Colonic mucosa (tissue), 4 donors: ENCODE measurements at regions not wholly inside any gene's neighbourhood (a gene's known extent, or its start where the extent isn't known, plus 50 kb on each side); places are given as distances from the start of the nearest gene placed in this dataset.

Source experiments
- DNase-seq: peaks from one replicate; pipeline ENCODE4 v3.0.0-alpha.2; 2020
- H3K27ac ChIP-seq: fragments of 200-600 bp; one replicate; pipeline ENCODE4 v1.8.0; 2021
- H3K27me3 ChIP-seq: fragments of 200-600 bp; one replicate; pipeline ENCODE4 v1.8.0; 2021
- H3K36me3 ChIP-seq: fragments of 200-600 bp; one replicate; pipeline ENCODE4 v1.8.0; 2021
- H3K4me1 ChIP-seq: fragments of 200-600 bp; one replicate; pipeline ENCODE4 v1.8.0; 2021; ENCODE audit warnings: mild to moderate bottlenecking
- H3K4me3 ChIP-seq: fragments of 200-600 bp; one replicate; pipeline ENCODE4 v1.8.0; 2021
- H3K9ac ChIP-seq, 2 donors: one replicate each; pipeline ENCODE4 v1.7.0; 2013; ENCODE audit warnings: control low read depth in 2 of 2, low read depth in 2 of 2, low read length in 2 of 2
- H3K9me3 ChIP-seq: fragments of 200-600 bp; one replicate; pipeline ENCODE4 v1.8.0; 2021
- CTCF ChIP-seq: fragments of 200-600 bp; IDR thresholded peaks from one replicate; pipeline ENCODE4 v1.8.0; 2022; ENCODE audit warnings: antibody characterized with exemption, mild to moderate bottlenecking
- intact Hi-C: fragments of 100-400 bp; cut with DNase I; formaldehyde crosslinking; loops from one replicate; pipeline ENCODE4 v1.14.1; 2022
- donor health status: healthy.
- donor health status: DM: no; HTN: no; CAD: no.
- donor health status: DM: no; HTN: no; CAD: no.

GRCh38 chr12:85352016-85352415 lies 72.0 kb downstream of the ALX1 start:
- no peak overlapping the region for H3K4me3 ChIP-seq
- H3K4me1 ChIP-seq = no peaks in the 10 kb centered on the region
- no peak for TF ChIP-seq CTCF
- H3K9ac ChIP-seq = no peak overlapping the region
- H3K9me3 ChIP-seq = no peaks in the 10 kb centered on the region
- H3K27me3 ChIP-seq = no peaks in the 10 kb centered on the region
- no peak for DNase-seq
- H3K36me3 ChIP-seq = no peaks in the 10 kb centered on the region
- no peak overlapping the region for H3K27ac ChIP-seq
- intact Hi-C loops = no loop called here

GRCh38 chr12:85356596-85357385 lies 76.8 kb downstream of the ALX1 start:
- intact Hi-C loops = no loop called here
- DNase-seq = no peak
- no peak for TF ChIP-seq CTCF

GRCh38 chr12:85357609-85358008 lies 77.6 kb downstream of the ALX1 start:
- Histone ChIP-seq H3K4me1 (no peaks in the 10 kb centered on the region), H3K36me3 (no peaks in the 10 kb centered on the region), H3K9ac (no peak overlapping the region), H3K27me3 (no peaks in the 10 kb centered on the region), H3K27ac (no peak overlapping the region), H3K4me3 (no peak overlapping the region), H3K9me3 (no peaks in the 10 kb centered on the region)
- TF ChIP-seq CTCF = no peak
- DNase-seq = no peak
- intact Hi-C loops = no loop called here

More at GRCh38 chr12:85356596-85357385, 76.8 kb downstream of the ALX1 start:
- Histone ChIP-seq H3K9ac (no peak overlapping the region), H3K4me1 (no peaks in the 10 kb centered on the region), H3K27me3 (no peaks in the 10 kb centered on the region), H3K36me3 (no peaks in the 10 kb centered on the region), H3K9me3 (no peaks in the 10 kb centered on the region), H3K27ac (no peak overlapping the region), H3K4me3 (no peak overlapping the region)

GRCh38 chr12:85358715-85359114 lies 78.7 kb downstream of the ALX1 start:
- DNase-seq = no peak
- TF ChIP-seq CTCF = no peak
- Histone ChIP-seq H3K27ac (no peak overlapping the region), H3K9ac (no peak overlapping the region), H3K36me3 (no peaks in the 10 kb centered on the region), H3K4me1 (no peaks in the 10 kb centered on the region), H3K9me3 (no peaks in the 10 kb centered on the region), H3K27me3 (no peaks in the 10 kb centered on the region), H3K4me3 (no peak overlapping the region)
- intact Hi-C loops = no loop called here

- no peak overlapping the region for H3K4me3 ChIP-seq
Observed at GRCh38 chr12:85363382-85364190, 83.6 kb downstream of the ALX1 start.

More at GRCh38 chr12:85363382-85364190, 83.6 kb downstream of the ALX1 start:
- no peaks in the 10 kb centered on the region for H3K9me3 ChIP-seq
- H3K36me3 ChIP-seq = no peaks in the 10 kb centered on the region
- H3K27ac ChIP-seq = no peak overlapping the region
- no peaks in the 10 kb centered on the region for H3K4me1 ChIP-seq
- H3K27me3 ChIP-seq = no peaks in the 10 kb centered on the region
- TF ChIP-seq CTCF = no peak
- intact Hi-C loops = no loop called here
- no peak overlapping the region for H3K9ac ChIP-seq
- DNase-seq = no peak
